Endothelial cell of umbilical vein (primary cell): ENCODE measurements at regions not wholly inside any gene's neighbourhood (a gene's known extent, or its start where the extent isn't known, plus 50 kb on each side); places are given as distances from the start of the nearest gene placed in this dataset.

Experiments
- BruUV-seq: library from RNA; stranded (reverse); fragments of 400-500 nt; replicated peaks from 2 replicates; lab custom pipeline; 2021; lab: Mats Ljungman, UMichigan
- CTCF ChIA-PET: fragments of 300-600, 350-600 bp; sonication (Branson Sonifier 250); formaldehyde crosslinking; loops from one replicate; lab custom pipeline; 2021; ENCODE audit warnings: antibody characterized with exemption, inconsistent platforms; lab: Charles Lee
- POLR2A ChIA-PET: fragments of 300-600, 350-600 bp; sonication (Branson Sonifier 250); formaldehyde crosslinking; loops from one replicate; lab custom pipeline; 2021; ENCODE audit warnings: antibody characterized with exemption, inconsistent platforms; lab: Charles Lee
- DNase-seq: peaks from one replicate; pipeline ENCODE4 v3.0.0-alpha.2; 2011; ENCODE audit warnings: low read depth, low spot score
- FAIRE-seq: peaks from 2 replicates; lab custom pipeline; 2011; peaks lifted over from hg19 to GRCh38; lab: Jason Lieb, UNC
- H2AFZ ChIP-seq: 2 replicates; pipeline ENCODE4 v1.6.0; 2012; ENCODE audit warnings: low read depth, low read length, control low read depth, inconsistent platforms
- H3K27ac ChIP-seq: 2 replicates; pipeline ENCODE4 v1.5.1; 2011; ENCODE audit warnings: low read depth, mild to moderate bottlenecking, control low read depth, low read length, moderate library complexity; ENCODE audit not compliant: insufficient read depth
- H3K27me3 ChIP-seq, 2 experiments: 2 replicates each; pipeline versions ENCODE4 v1.6.0 to v1.6.1; 2011; ENCODE audit warnings: low read length in 2 of 2, mixed read lengths in 1 of 2; ENCODE audit not compliant: control insufficient read depth in 2 of 2, insufficient read depth in 2 of 2
- H3K36me3 ChIP-seq, 2 experiments: 2 replicates in 1 of 2; 3 replicates in 1 of 2; pipeline ENCODE4 v1.5.1; 2011; ENCODE audit warnings: low read length in 2 of 2, mild to moderate bottlenecking in 1 of 2, moderate library complexity in 1 of 2; ENCODE audit not compliant: control insufficient read depth in 2 of 2, insufficient read depth in 2 of 2; ENCODE audit errors: extremely low read depth in 1 of 2
- H3K4me1 ChIP-seq: 3 replicates; pipeline ENCODE4 v1.5.1; 2011; ENCODE audit warnings: mild to moderate bottlenecking, low read length; ENCODE audit not compliant: control insufficient read depth, insufficient read depth; ENCODE audit errors: extremely low read depth
- H3K4me2 ChIP-seq: 2 replicates; pipeline ENCODE4 v1.6.1; 2011; ENCODE audit warnings: low read length, control low read depth, mixed read lengths; ENCODE audit not compliant: insufficient read depth
- H3K4me3 ChIP-seq, 3 experiments: fragments of 200-600 bp in 1 of 3; sonication (generic), shearing (Covaris generic) in 1 of 3; replicated peaks in 1 of 3; 2 replicates each; pipeline ENCODE4 v1.5.1; 2011 to 2016; ENCODE audit warnings: control low read depth in 3 of 3, low read length in 3 of 3, mild to moderate bottlenecking in 2 of 3, inconsistent platforms in 1 of 3, low read depth in 1 of 3, moderate library complexity in 1 of 3; ENCODE audit not compliant: insufficient read depth in 1 of 3
- H3K79me2 ChIP-seq: 2 replicates; pipeline ENCODE4 v1.6.0; 2012; ENCODE audit warnings: low read length, inconsistent platforms; ENCODE audit not compliant: control insufficient read depth, insufficient read depth
- H3K9ac ChIP-seq: replicated peaks from 2 replicates; pipeline ENCODE3; 2011; ENCODE audit warnings: low read length, control low read depth; ENCODE audit not compliant: insufficient read depth; ENCODE audit errors: extremely low read depth
- H3K9me1 ChIP-seq: replicated peaks from 3 replicates; pipeline ENCODE4 v1.6.0; 2011; ENCODE audit warnings: mild to moderate bottlenecking, low read length; ENCODE audit not compliant: control insufficient read depth, insufficient read depth; ENCODE audit errors: extremely low read depth
- H3K9me3 ChIP-seq: replicated peaks from 2 replicates; pipeline ENCODE4 v1.5.1; 2012; ENCODE audit warnings: low read length, inconsistent platforms; ENCODE audit not compliant: control insufficient read depth, insufficient read depth
- H4K20me1 ChIP-seq: replicated peaks from 2 replicates; pipeline ENCODE3; 2011; ENCODE audit warnings: mild to moderate bottlenecking, low read length; ENCODE audit not compliant: control insufficient read depth, insufficient read depth; ENCODE audit errors: extremely low read depth
- EZH2 ChIP-seq: IDR thresholded peaks from 2 replicates; pipeline ENCODE4 v1.6.1; 2012; ENCODE audit warnings: borderline replicate concordance, low read depth, mild to moderate bottlenecking, moderate library complexity, low read length, inconsistent platforms; ENCODE audit not compliant: severe bottlenecking
- FOS ChIP-seq: IDR thresholded peaks from 2 replicates; pipeline ENCODE4 v1.6.1; 2011; ENCODE audit warnings: mild to moderate bottlenecking, low read length, moderate library complexity, borderline replicate concordance; ENCODE audit not compliant: insufficient read depth
- GATA2 ChIP-seq: IDR thresholded peaks from 2 replicates; pipeline ENCODE4 v1.7.0; 2011; ENCODE audit warnings: low read depth, mild to moderate bottlenecking, moderate library complexity, mixed read lengths, low read length; ENCODE audit not compliant: insufficient read length, insufficient read depth
- JUN ChIP-seq: IDR thresholded peaks from 2 replicates; pipeline ENCODE4 v1.6.1; 2011; ENCODE audit warnings: borderline replicate concordance, low read depth; ENCODE audit not compliant: insufficient read length, insufficient read depth
- MYC ChIP-seq: IDR thresholded peaks from one replicate; pipeline ENCODE4 v1.6.1; 2011; ENCODE audit warnings: mild to moderate bottlenecking, low read depth, low read length
- POLR2A ChIP-seq: IDR thresholded peaks from 2 replicates; pipeline ENCODE4 v1.6.1; 2012; ENCODE audit warnings: low read depth, mild to moderate bottlenecking, control low read depth, low read length
- POLR2AphosphoS5 ChIP-seq: IDR thresholded peaks from 2 replicates; pipeline ENCODE4 v1.6.1; 2012; ENCODE audit warnings: low read depth, mild to moderate bottlenecking, control low read depth, low read length, moderate library complexity; ENCODE audit not compliant: insufficient read depth
- dilution Hi-C: fragments of 300-500 bp; cut with MboI; formaldehyde crosslinking; loops from one replicate; pipeline ENCODE4 v1.15.0; 2019; ENCODE audit warnings: low sequenced_read_pairs; ENCODE audit not compliant: extremely low pct_ligation_motif_present
- intact Hi-C: fragments of 100-400 bp; cut with micrococcal nuclease; formaldehyde crosslinking; loops from one replicate; pipeline ENCODE4 v1.10.0; 2022
- TF ChIP-seq, protein P1 (sequence below), 2 donors: IDR thresholded peaks; 1 replicate in 1 of 2; 2 replicates in 1 of 2; pipeline ENCODE4 v1.5.1; 2011; ENCODE audit warnings: low read length in 2 of 2, mild to moderate bottlenecking in 2 of 2, moderate library complexity in 2 of 2, control low read depth in 1 of 2, inconsistent platforms in 1 of 2, low read depth in 1 of 2; ENCODE audit not compliant: insufficient read depth in 1 of 2; ENCODE audit errors: extremely low read depth in 1 of 2
- TF ChIP-seq, protein P2 (sequence below): IDR thresholded peaks from 2 replicates; pipeline ENCODE4 v1.6.1; 2011; ENCODE audit not compliant: insufficient read depth, insufficient read length

DNA sequence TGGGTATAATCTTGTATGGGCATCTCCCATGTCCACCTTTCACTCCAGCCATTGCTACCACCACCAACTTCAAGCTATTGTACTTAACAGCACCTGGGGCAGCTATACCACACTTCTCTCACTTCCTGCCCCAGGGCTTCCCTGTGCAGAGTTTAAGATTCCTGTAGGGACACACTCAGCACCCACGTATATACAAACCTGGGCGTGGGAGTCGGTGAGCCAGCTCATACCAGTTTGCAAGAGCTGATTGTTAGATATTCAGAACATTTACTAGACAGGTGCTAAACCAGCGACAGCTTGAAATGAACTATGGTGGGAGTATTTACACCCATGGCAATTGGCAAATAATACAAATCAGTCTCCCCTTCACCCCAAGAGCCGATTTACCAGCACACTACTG is 114.8 kb upstream of the CSF3R start:
- POLR2A ChIA-PET = no interaction called here

More for the DNA sequence above, 114.8 kb upstream of the CSF3R start:
- Histone ChIP-seq H3K9me1 (no peaks in the 10 kb centered on the region), H3K27me3 (no peaks in the 10 kb centered on the region), H3K27ac (no peak overlapping the region), H3K36me3 (no peaks in the 10 kb centered on the region), H3K4me2 (no peak overlapping the region), H3K4me1 (no peaks in the 10 kb centered on the region), H3K4me3 (no peak overlapping the region), H2AFZ (no peak overlapping the region), H4K20me1 (no peaks in the 10 kb centered on the region), H3K9ac (no peak overlapping the region), H3K9me3 (no peaks in the 10 kb centered on the region), H3K79me2 (no peaks in the 10 kb centered on the region)
- no peak for TF ChIP-seq JUN
- TF ChIP-seq POLR2AphosphoS5 = no peak
- no peak for TF ChIP-seq MYC
- no peak for TF ChIP-seq FOS
- no peak for TF ChIP-seq POLR2A
- TF ChIP-seq, protein P1, sequence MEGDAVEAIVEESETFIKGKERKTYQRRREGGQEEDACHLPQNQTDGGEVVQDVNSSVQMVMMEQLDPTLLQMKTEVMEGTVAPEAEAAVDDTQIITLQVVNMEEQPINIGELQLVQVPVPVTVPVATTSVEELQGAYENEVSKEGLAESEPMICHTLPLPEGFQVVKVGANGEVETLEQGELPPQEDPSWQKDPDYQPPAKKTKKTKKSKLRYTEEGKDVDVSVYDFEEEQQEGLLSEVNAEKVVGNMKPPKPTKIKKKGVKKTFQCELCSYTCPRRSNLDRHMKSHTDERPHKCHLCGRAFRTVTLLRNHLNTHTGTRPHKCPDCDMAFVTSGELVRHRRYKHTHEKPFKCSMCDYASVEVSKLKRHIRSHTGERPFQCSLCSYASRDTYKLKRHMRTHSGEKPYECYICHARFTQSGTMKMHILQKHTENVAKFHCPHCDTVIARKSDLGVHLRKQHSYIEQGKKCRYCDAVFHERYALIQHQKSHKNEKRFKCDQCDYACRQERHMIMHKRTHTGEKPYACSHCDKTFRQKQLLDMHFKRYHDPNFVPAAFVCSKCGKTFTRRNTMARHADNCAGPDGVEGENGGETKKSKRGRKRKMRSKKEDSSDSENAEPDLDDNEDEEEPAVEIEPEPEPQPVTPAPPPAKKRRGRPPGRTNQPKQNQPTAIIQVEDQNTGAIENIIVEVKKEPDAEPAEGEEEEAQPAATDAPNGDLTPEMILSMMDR (IDR thresholded peaks at IDR 0.05; ENCODE audit: extremely low read depth in 1 of 2, insufficient read depth in 1 of 2, low read depth in 1 of 2, low read length in 2 of 2) = no peak
- TF ChIP-seq, protein P2, sequence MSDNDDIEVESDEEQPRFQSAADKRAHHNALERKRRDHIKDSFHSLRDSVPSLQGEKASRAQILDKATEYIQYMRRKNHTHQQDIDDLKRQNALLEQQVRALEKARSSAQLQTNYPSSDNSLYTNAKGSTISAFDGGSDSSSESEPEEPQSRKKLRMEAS = no peak
- TF ChIP-seq GATA2 = no peak
- TF ChIP-seq EZH2 = no peak
- CTCF ChIA-PET = interaction anchor here (1.4 to 6.1 kb wide), 2 partner anchors 21 to 727 kb away, joined by 3 to 29 read pairs; no protein-coding TSS in a partner anchor
- intact Hi-C loops = no loop called here
- DNase-seq (no peak), FAIRE-seq (no peak)
- dilution Hi-C loops = no loop called here
- BruUV-seq = no TSS peak
